ENCODE measurements at regions not wholly inside any gene's neighbourhood (a gene's known extent, or its start where the extent isn't known, plus 50 kb on each side); places are given as distances from the start of the nearest gene placed in this dataset.

GRCh38 chr3:144085964-144086363 lies 114.3 kb downstream of the DIPK2A start:
- TF ChIP-seq CTCF (IDR thresholded peaks at IDR 0.05; ENCODE audit: insufficient read depth, low read depth, low read length) = no peak
- Mint-ChIP-seq H3K27me3 (ENCODE audit: low read depth, unreplicated experiment) (peaks cover 2% of the 10 kb centered on the region), H3K36me3 (ENCODE audit: low read depth, unreplicated experiment) (no peaks in the 10 kb centered on the region), H3K27ac (ENCODE audit: unreplicated experiment) (no peak overlapping the region), H3K9me3 (ENCODE audit: unreplicated experiment) (no peaks in the 10 kb centered on the region), H3K4me3 (ENCODE audit: unreplicated experiment) (no peak overlapping the region), H3K4me1 (ENCODE audit: low read depth, unreplicated experiment) (no peaks in the 10 kb centered on the region)
- Histone ChIP-seq H3K4me1 (ENCODE audit: insufficient read depth, low read length) (no peaks in the 10 kb centered on the region), H3K9ac (ENCODE audit: low read length) (no peak overlapping the region), H3K4me3 (ENCODE audit: insufficient read depth, low read depth, low read length) (no peak overlapping the region), H3K36me3 (ENCODE audit: insufficient read depth, low read length) (no peaks in the 10 kb centered on the region), H3K79me2 (ENCODE audit: insufficient read depth, low read length) (no peaks in the 10 kb centered on the region), H3K27me3 (ENCODE audit: insufficient read depth, low read length) (no peaks in the 10 kb centered on the region), H3K9me3 (ENCODE audit: insufficient read depth, low read depth, low read length) (no peaks in the 10 kb centered on the region), H4K20me1 (ENCODE audit: insufficient read depth, low read length) (no peaks in the 10 kb centered on the region), H3K4me2 (ENCODE audit: low read length) (no peak overlapping the region), H3K27ac (ENCODE audit: low read depth, low read length) (no peak overlapping the region), H2AFZ (ENCODE audit: low read depth, low read length) (no peak overlapping the region)
- no peak for DNase-seq (ENCODE audit: low read depth)
- FAIRE-seq = no peak

DNA sequence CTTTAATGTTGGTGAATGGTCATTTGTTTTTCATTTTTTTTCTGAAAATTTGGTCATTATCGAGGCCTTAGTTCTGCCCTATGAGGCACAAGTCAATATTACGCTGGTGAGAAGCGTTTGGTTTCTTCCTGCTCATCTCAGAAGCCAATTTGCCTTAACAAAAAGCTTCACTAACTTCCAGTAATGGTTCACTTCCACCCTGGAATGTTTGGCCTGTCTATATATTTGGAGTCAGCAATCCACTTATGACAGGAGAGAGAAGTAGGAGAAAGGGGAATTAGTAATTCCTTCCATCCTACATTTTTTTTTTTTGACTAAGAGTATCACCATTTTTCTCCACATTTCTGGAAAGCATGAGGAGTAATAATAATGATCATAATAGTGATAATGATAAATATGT lies 124.4 kb downstream of the DIPK2A start:
- Mint-ChIP-seq H3K27me3 (ENCODE audit: low read depth, unreplicated experiment) (no peaks in the 10 kb centered on the region), H3K9me3 (ENCODE audit: unreplicated experiment) (peaks cover 4% of the 10 kb centered on the region), H3K36me3 (ENCODE audit: low read depth, unreplicated experiment) (no peaks in the 10 kb centered on the region), H3K4me3 (ENCODE audit: unreplicated experiment) (no peak overlapping the region), H3K27ac (ENCODE audit: unreplicated experiment) (no peak overlapping the region), H3K4me1 (ENCODE audit: low read depth, unreplicated experiment) (no peaks in the 10 kb centered on the region)
- Histone ChIP-seq H3K79me2 (ENCODE audit: insufficient read depth, low read length) (no peaks in the 10 kb centered on the region), H2AFZ (ENCODE audit: low read depth, low read length) (no peak overlapping the region), H3K27ac (ENCODE audit: low read depth, low read length) (no peak overlapping the region), H3K4me2 (ENCODE audit: low read length) (no peak overlapping the region), H3K4me1 (ENCODE audit: insufficient read depth, low read length) (no peaks in the 10 kb centered on the region), H3K9me3 (ENCODE audit: insufficient read depth, low read depth, low read length) (peaks cover 8% of the 10 kb centered on the region), H3K9ac (ENCODE audit: low read length) (no peak overlapping the region), H3K36me3 (ENCODE audit: insufficient read depth, low read length) (no peaks in the 10 kb centered on the region), H3K4me3 (ENCODE audit: insufficient read depth, low read depth, low read length) (no peak overlapping the region), H3K27me3 (ENCODE audit: insufficient read depth, low read length) (no peaks in the 10 kb centered on the region), H4K20me1 (ENCODE audit: insufficient read depth, low read length) (no peaks in the 10 kb centered on the region)
- FAIRE-seq (no peak), DNase-seq (ENCODE audit: low read depth) (no peak)
- TF ChIP-seq EZH2 (IDR thresholded peaks at IDR 0.05; ENCODE audit: insufficient read depth, low read length) (no peak), CTCF (IDR thresholded peaks at IDR 0.05; ENCODE audit: insufficient read depth, low read depth, low read length) (no peak)

- peaks cover 4% of the 10 kb centered on the region for H3K9me3 Mint-ChIP-seq (ENCODE audit: unreplicated experiment)
- no peak for TF ChIP-seq EZH2 (IDR thresholded peaks at IDR 0.05; ENCODE audit: insufficient read depth, low read length)
- TF ChIP-seq CTCF (IDR thresholded peaks at IDR 0.05; ENCODE audit: insufficient read depth, low read depth, low read length) = no peak
- Histone ChIP-seq H3K9ac (ENCODE audit: low read length) (no peak overlapping the region), H3K4me1 (ENCODE audit: insufficient read depth, low read length) (no peaks in the 10 kb centered on the region), H4K20me1 (ENCODE audit: insufficient read depth, low read length) (no peaks in the 10 kb centered on the region), H2AFZ (ENCODE audit: low read depth, low read length) (no peak overlapping the region), H3K9me3 (ENCODE audit: insufficient read depth, low read depth, low read length) (peaks cover 8% of the 10 kb centered on the region), H3K4me2 (ENCODE audit: low read length) (no peak overlapping the region), H3K4me3 (ENCODE audit: insufficient read depth, low read depth, low read length) (no peak overlapping the region), H3K27ac (ENCODE audit: low read depth, low read length) (no peak overlapping the region), H3K79me2 (ENCODE audit: insufficient read depth, low read length) (no peaks in the 10 kb centered on the region), H3K27me3 (ENCODE audit: insufficient read depth, low read length) (no peaks in the 10 kb centered on the region), H3K36me3 (ENCODE audit: insufficient read depth, low read length) (no peaks in the 10 kb centered on the region)
- no peaks in the 10 kb centered on the region for H3K4me1 Mint-ChIP-seq (ENCODE audit: low read depth, unreplicated experiment)
- no peak overlapping the region for H3K27ac Mint-ChIP-seq (ENCODE audit: unreplicated experiment)
- DNase-seq (ENCODE audit: low read depth) (no peak), FAIRE-seq (no peak)
- no peaks in the 10 kb centered on the region for H3K27me3 Mint-ChIP-seq (ENCODE audit: low read depth, unreplicated experiment)
- no peaks in the 10 kb centered on the region for H3K36me3 Mint-ChIP-seq (ENCODE audit: low read depth, unreplicated experiment)
- no peak overlapping the region for H3K4me3 Mint-ChIP-seq (ENCODE audit: unreplicated experiment)
Observed at GRCh38 chr3:144097163-144097562, 125.5 kb downstream of the DIPK2A start.

Measured in astrocyte (in vitro differentiated cells and primary cell).